Muscle of back (tissue), 3 donors: ENCODE measurements at regions not wholly inside any gene's neighbourhood (a gene's known extent, or its start where the extent isn't known, plus 50 kb on each side); places are given as distances from the start of the nearest gene placed in this dataset.
A peak's percentile ranks its signal among the peaks of the same experiment; 100 is the strongest.
"Not testable (repeated sequence)": the region's sequence is repeated elsewhere in the genome, so short reads cannot be mapped to it uniquely, and the experiment has no call there.

ENCODE experiments used
- DNase-seq, 3 donors: peaks; one replicate each; pipeline versions ENCODE4 v3.0.0 to v3.0.0-alpha.2; 2013

DNA sequence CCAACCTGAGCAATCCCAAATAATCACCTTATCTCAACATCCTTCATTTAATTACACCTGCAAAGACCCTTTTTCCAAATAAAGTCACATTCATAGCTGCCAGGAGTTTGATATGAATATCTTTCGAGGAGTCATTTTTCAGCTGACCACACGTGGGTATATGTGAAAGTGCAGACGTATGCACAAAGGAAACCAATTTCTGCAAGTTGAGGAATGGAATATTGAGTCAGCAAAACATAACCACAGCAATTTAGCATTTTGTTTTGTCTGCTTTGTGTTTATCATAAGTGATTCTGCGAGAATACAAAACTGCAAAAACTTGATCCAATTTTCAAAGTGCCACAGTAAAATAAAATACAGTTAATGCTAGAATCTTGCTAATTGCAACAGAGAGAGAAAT lies 295.9 kb downstream of the SUCLA2 start:
- DNase-seq, result no peak

DNA sequence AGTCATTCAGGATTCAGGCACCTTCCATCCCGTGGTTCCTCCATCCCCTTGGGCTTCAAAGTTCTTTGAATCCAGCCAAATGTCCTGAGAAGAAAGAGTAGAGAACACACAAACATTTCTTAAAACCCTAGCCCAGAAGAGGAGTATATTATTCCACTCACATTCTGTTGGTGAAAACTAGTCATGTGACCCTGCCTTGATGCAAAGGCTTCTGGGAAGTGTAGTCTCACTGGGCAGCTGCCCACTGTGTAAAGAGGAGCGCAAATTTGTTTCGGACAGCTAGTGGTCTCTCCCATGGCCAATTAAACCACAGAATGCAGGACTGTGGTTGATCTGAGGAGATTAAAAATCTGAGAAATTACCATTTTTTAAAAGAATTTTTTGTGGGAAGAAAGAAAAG lies 304.4 kb downstream of the SUCLA2 start:
- no peak for DNase-seq

DNA sequence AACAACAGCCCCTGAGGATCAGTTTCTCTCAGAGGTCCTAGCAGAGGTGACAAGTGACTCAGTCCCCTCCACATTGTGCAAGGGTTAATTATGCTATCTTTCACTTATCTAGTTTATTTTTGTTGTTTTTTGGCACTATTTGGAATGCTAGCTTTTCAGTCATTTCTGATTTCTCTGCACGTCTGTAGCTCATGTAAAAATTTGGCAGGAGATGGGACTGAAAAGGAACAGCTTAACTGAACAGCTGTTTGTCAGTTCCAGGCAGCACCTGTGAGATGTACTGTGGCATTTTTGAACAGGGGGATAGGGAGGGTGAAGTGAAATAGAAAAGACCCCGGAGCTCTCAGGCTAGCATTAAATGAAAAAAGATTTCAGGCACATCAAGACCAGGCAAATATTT lies 313.5 kb downstream of the SUCLA2 start:
- no peak for DNase-seq

- not testable (repeated sequence) for DNase-seq
Observed at GRCh38 chr13:47685156-47685555, 315.9 kb downstream of the SUCLA2 start.

DNA sequence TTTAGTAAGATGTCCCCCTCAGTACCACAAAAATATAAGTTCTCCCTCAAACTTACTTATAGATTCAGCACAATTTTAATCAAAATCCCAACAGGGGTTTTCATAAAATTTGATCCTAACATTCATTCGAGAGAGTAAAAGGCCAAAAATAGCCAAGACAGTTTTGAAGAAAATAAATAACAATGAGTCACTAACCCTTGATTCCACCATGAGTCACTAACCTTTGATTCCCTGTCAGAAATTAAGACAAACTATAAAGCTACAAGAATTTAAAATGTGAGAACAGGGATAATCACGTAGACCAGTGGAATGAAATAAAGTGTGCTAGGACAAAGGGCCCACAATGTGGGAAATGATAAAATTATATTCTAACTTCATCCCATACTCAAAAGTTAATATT lies 320.3 kb downstream of the SUCLA2 start:
- DNase-seq, result no peak

DNA sequence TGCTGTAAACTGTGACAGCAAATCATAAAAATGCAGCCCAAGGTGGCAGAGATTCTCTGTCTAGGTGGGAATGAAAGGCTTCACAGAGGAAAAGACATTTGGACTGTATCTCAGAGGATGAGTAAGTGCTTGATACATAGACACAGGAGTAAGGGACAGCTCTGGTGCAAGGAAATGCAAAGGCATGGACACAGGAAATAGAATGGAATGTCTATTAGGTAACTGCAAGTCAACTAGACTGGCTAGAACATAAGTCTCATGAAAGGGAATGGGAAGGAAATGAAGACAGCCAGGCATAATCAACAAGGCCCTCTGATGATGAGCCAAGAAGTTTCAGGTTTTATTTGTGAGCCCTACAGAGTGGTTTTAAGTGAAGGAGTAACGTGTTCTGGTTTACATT lies 321.7 kb downstream of the SUCLA2 start:
- DNase-seq, result no peak

DNA sequence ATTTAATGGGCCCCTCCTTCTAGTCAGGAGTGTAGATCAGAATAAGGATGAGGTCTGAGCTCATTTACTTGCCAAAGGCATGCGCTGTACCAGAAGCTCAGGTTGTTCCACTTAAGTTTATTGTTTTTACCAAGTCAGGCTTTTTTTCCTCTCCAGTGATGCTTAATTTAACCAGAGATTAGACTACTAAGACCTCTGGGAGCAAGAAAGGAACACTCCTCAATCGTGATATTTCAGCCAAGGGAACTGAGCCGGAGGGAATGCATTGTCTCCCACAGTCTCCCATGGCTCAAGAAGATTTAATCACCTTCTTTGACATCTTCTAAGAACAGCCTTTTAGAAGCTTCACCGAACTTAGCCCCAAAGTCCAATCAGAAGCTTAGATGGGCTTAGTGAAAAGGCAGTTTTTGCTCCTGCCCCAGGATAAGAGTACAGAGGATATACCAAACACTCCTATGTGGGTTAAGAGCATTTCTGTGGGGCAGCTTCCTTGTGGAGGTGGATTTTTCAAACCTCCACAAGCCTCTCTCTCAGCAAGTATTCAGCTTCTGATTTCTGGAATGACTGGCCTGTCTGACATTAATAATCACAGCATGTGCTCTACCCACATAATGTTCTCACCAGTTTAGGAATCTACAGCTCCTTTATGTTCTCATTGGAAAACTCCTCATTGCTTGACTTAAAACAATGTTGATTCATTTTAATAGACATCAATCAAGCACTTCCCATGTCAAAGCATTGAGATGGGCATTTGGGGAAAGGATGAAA lies 322.7 kb downstream of the SUCLA2 start:
- no peak for DNase-seq

GRCh38 chr13:47675871-47676270 lies 325.2 kb downstream of the SUCLA2 start:
- no peak for DNase-seq

DNA sequence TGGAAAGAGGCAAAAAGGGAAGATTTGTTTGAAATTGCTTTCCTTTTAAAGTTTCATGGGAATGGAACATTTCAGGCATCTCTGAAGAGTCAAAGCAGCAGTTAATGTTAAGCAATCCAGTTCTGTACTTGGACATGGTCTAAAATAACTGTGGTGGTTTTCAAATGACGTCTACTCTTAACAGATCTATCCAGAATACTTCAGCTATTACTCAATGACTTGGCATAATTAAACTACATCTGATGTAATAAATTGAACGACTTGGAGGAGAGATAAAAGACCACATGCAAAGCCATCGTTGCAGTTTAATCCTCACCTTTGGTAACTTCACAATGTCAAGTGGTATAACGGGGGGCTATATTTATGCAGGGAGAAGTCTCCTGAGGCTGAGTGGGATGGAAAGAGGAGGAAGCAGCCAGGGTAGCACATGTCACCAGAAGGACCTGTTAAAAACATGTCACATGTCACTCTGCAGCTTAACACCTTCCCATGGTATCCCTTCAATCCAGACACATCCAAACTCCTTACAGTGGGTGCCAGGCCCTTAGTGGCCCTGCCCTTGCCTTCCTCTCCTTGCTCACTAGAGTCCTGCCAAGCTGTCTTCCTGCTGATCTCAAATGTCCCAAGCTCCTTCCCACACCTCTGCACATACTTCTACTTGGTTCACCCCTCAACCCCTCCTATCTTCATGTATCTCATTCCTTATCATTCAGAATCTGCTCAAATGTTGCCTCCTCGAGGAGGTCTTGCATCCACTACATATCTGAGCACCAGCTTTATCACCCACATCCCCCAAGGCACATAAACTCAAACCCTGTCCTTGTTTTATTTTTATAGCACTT lies 327.8 kb downstream of the SUCLA2 start:
- DNase-seq, result peak; percentile 68 to 86 (median 84)

GRCh38 chr13:47672245-47673008 lies 328.6 kb downstream of the SUCLA2 start:
- peak; percentile 53 to 87 (median 69) for DNase-seq

- peak in 1 of 3 donors; percentile 21 for DNase-seq
Observed at GRCh38 chr13:47671776-47672175, 329.3 kb downstream of the SUCLA2 start.

GRCh38 chr13:47665043-47665442 lies 336.0 kb downstream of the SUCLA2 start:
- DNase-seq, result no peak

GRCh38 chr13:47661076-47661475 lies 340.0 kb downstream of the SUCLA2 start:
- DNase-seq, result peak in 1 of 3 donors; percentile 73

DNA sequence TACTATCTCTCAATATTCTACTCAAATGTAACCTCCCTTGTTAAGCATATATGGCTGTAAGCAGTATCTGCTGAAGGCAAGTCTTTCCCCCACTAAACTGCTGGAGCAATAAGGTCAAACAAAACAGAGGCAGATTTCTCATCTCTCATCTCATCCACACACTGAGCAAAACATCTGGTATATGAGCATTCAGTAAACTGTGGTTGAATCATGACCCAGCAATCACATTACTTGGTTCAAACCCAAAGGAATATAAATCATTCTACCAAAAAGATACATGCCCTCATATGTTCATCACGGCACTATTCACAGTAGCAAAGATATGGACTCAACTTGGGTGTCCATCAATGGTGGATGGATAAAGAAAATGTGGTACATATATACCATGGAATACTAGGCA lies 344.4 kb downstream of the SUCLA2 start:
- no peak for DNase-seq

GRCh38 chr13:47650209-47650608 lies 350.9 kb downstream of the SUCLA2 start:
- DNase-seq, result no peak

DNA sequence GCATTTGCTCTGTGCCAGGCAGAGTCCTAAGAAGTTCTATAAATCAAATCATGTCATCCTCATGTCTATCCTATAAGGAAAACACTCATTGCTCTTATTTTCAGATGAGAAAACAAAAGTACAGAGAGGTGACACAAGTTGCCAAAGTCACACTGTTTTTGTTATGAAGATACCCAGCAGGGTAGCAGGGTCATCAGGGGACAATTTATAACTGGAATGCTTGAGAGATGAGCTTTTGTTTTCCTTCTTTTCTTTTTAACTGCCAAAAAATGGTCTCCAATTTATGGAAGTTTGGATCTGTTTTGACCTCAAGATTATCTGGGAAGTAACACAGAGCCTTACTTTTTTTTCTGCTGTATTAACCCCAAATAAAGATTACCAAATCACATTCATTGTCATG lies 354.1 kb downstream of the SUCLA2 start:
- DNase-seq, result peak in 1 of 3 donors; percentile 17

DNA sequence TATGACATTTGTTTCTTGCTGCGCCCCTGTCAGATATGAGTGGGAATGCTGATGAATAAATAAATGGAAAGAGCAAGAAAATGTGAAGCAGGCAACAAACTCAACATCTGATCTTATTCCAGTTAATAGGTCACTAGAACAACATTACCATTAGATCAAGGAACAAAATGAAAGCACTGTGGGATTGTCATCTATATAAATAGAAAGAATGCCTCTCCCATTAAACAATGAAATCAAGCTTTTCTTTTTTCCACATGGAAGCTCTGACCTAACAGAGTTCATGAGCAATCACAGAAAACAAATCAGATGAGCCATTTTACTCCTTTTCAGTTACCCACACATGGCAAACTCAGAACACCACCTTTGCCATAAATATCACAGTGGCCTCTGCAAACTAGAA lies 354.8 kb downstream of the SUCLA2 start:
- DNase-seq, result no peak

- no peak for DNase-seq
Observed at GRCh38 chr13:47639738-47640447, 361.2 kb downstream of the SUCLA2 start.

DNA sequence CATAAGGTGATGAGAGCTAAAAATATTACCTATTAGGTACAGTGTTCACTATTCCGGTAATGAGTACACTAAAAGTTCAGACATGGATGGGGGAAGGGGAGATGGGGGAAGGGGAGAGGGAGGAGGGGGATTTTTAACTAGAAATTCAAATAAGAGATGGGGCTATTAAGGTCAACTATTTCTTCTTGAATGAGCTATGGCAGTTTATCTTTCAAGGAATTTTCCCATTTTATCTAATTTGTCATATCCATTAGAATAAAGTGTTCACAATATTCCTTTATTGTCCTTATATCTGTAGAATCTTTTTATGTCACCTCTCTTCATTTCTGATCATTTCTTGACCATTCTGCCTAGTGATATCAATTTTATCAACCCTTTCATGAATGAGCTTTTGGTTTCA lies 362.4 kb downstream of the SUCLA2 start:
- DNase-seq, result no peak

DNA sequence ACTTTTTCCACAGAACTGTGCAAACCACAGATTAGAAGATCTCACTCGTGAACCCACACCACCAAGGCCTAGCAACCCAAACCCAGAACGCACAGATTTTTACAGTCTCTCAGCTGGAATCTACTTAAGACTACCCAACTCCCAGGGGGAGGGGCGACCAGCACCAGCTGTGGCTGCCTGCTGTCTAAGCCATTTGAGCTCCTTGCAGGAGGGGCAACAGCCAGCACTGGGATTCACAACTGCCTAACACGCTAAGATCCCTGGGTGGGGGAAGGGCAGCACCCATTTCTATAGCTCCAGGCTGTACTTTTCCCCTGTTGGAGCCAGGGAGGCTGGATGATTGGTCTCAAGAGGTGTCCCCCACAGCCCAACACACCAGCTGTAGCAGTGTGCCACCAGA lies 368.8 kb downstream of the SUCLA2 start:
- no peak for DNase-seq

GRCh38 chr13:47628666-47629065 lies 372.4 kb downstream of the SUCLA2 start:
- peak in 1 of 3 donors; percentile 38 for DNase-seq

DNA sequence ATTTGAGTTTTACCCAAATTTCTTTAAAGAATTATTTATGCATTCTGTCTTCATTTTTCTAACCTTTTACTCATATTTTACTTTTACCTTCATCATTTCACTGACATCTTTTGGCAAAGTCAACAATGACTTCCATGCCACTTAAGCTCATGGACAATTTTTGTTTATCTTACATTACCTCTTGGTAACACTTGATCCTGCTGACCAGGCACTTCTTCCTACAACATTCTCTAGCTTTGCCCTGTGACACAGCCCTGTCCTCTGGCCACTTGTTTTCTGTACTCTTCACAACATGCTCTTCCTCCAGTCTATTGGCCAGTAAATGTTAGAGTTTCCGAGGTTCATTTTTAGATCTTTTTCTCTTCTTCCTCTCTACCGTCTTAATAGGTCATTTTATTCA lies 377.2 kb downstream of the SUCLA2 start:
- DNase-seq, result no peak
